H1 (cell line): ENCODE measurements at regions not wholly inside any gene's neighbourhood (a gene's known extent, or its start where the extent isn't known, plus 50 kb on each side); places are given as distances from the start of the nearest gene placed in this dataset.

ENCODE experiments used
- CTCF ChIA-PET: fragments of 300-600 bp; sonication (Branson Sonifier 250); formaldehyde crosslinking; loops from one replicate; lab custom pipeline; 2021; ENCODE audit not compliant: partially characterized antibody; lab: Charles Lee
- POLR2A ChIA-PET: fragments of 300-600 bp; sonication (Branson Sonifier 250); formaldehyde crosslinking; loops from one replicate; lab custom pipeline; 2021; ENCODE audit warnings: inconsistent platforms; ENCODE audit not compliant: partially characterized antibody; lab: Charles Lee
- DNase-seq, 2 experiments: peaks; one replicate each; pipeline versions ENCODE4 v3.0.0 to v3.0.0-alpha.2; 2010 to 2022; ENCODE audit warnings: low spot score in 2 of 2, low read depth in 1 of 2, mixed read lengths in 1 of 2
- FAIRE-seq: peaks from 2 replicates; lab custom pipeline; 2011; peaks lifted over from hg19 to GRCh38; lab: Jason Lieb, UNC
- H2AFZ ChIP-seq: 2 replicates; pipeline ENCODE4 v1.8.1; 2012; ENCODE audit warnings: low read length, inconsistent platforms
- H2AK5ac ChIP-seq: 2 replicates; pipeline ENCODE4 v1.6.1; 2013; ENCODE audit warnings: low read depth, low read length
- H2BK120ac ChIP-seq: replicated peaks from 2 replicates; pipeline ENCODE3; 2013; ENCODE audit warnings: low read depth, low read length, inconsistent platforms
- H2BK12ac ChIP-seq: 2 replicates; pipeline ENCODE4 v1.6.1; 2013; ENCODE audit warnings: low read depth, low read length
- H2BK15ac ChIP-seq: 2 replicates; pipeline ENCODE4 v1.6.1; 2013; ENCODE audit warnings: low read length
- H2BK20ac ChIP-seq: 2 replicates; pipeline ENCODE4 v1.6.1; 2013; ENCODE audit warnings: low read length
- H2BK5ac ChIP-seq: 2 replicates; pipeline ENCODE4 v1.6.1; 2013; ENCODE audit warnings: low read depth, low read length
- H3K14ac ChIP-seq: 2 replicates; pipeline ENCODE4 v1.6.1; 2013; ENCODE audit warnings: inconsistent platforms; ENCODE audit not compliant: insufficient read length
- H3K18ac ChIP-seq: 2 replicates; pipeline ENCODE4 v1.6.1; 2013; ENCODE audit warnings: low read length; ENCODE audit errors: extremely low read depth
- H3K23ac ChIP-seq: 2 replicates; pipeline ENCODE4 v1.6.1; 2013; ENCODE audit warnings: inconsistent platforms; ENCODE audit not compliant: insufficient read length
- H3K23me2 ChIP-seq: 2 replicates; pipeline ENCODE4 v1.6.1; 2013; ENCODE audit warnings: low read depth, low read length
- H3K27ac ChIP-seq: 2 replicates; pipeline ENCODE4 v1.6.1; 2011; ENCODE audit warnings: low read depth, low read length, inconsistent platforms
- H3K27me3 ChIP-seq, 4 experiments: replicated peaks in 1 of 4; 1 replicate in 1 of 4; 2 replicates in 3 of 4; pipeline versions ENCODE4 v1.6.1 to v1.8.1; 2011 to 2013; ENCODE audit warnings: low read length in 3 of 4, mild to moderate bottlenecking in 3 of 4, inconsistent platforms in 2 of 4, mixed read lengths in 2 of 4, moderate library complexity in 1 of 4; ENCODE audit not compliant: control insufficient read depth in 3 of 4, insufficient read depth in 3 of 4; ENCODE audit errors: extremely low read depth in 1 of 4
- H3K36me3 ChIP-seq, 4 experiments: 2 replicates each; pipeline versions ENCODE4 v1.6.1 to v1.8.1; 2011 to 2013; ENCODE audit warnings: mild to moderate bottlenecking in 4 of 4, low read length in 3 of 4, moderate library complexity in 2 of 4, control low read depth in 1 of 4, inconsistent platforms in 1 of 4; ENCODE audit not compliant: insufficient read depth in 4 of 4, control insufficient read depth in 2 of 4
- H3K4ac ChIP-seq: replicated peaks from 2 replicates; pipeline ENCODE3; 2013; ENCODE audit warnings: low read length, low read depth, mixed read lengths, inconsistent platforms; ENCODE audit not compliant: insufficient read length
- H3K4me1 ChIP-seq, 4 experiments: replicated peaks in 1 of 4; 1 replicate in 1 of 4; 2 replicates in 3 of 4; pipeline versions ENCODE4 v1.6.1 to v1.8.1; 2011 to 2013; ENCODE audit warnings: low read length in 3 of 4, inconsistent platforms in 2 of 4, mixed read lengths in 1 of 4; ENCODE audit not compliant: insufficient read depth in 4 of 4, control insufficient read depth in 3 of 4
- H3K4me2 ChIP-seq, 2 experiments: 2 replicates each; pipeline versions ENCODE4 v1.6.1 to v1.8.1; 2011 to 2013; ENCODE audit warnings: low read depth in 2 of 2, low read length in 2 of 2, control low read depth in 1 of 2, inconsistent platforms in 1 of 2, mild to moderate bottlenecking in 1 of 2; ENCODE audit not compliant: insufficient read depth in 1 of 2
- H3K4me3 ChIP-seq, 4 experiments: fragments of 200-600, 300-600 bp in 1 of 4; sonication (generic), shearing (Covaris generic), sonication (Bioruptor Twin) in 1 of 4; 2 replicates each; pipeline versions ENCODE4 v1.5.1 to v1.8.1; 2011 to 2016; ENCODE audit warnings: low read length in 4 of 4, low read depth in 3 of 4, control low read depth in 2 of 4, inconsistent platforms in 2 of 4, mild to moderate bottlenecking in 2 of 4, mixed read lengths in 1 of 4, moderate library complexity in 1 of 4; ENCODE audit not compliant: insufficient read depth in 2 of 4; ENCODE audit errors: extremely low read depth in 1 of 4
- H3K56ac ChIP-seq: replicated peaks from 2 replicates; pipeline ENCODE3; 2013; ENCODE audit warnings: low read depth, mild to moderate bottlenecking, mixed read lengths, low read length, inconsistent platforms; ENCODE audit not compliant: insufficient read length
- H3K79me1 ChIP-seq: 2 replicates; pipeline ENCODE4 v1.6.1; 2013; ENCODE audit warnings: low read depth, low read length, control low read depth
- H3K79me2 ChIP-seq, 2 experiments: 2 replicates each; pipeline versions ENCODE4 v1.6.1 to v1.8.1; 2012 to 2013; ENCODE audit warnings: low read length in 2 of 2, mild to moderate bottlenecking in 2 of 2, inconsistent platforms in 1 of 2; ENCODE audit not compliant: insufficient read depth in 2 of 2, control insufficient read depth in 1 of 2
- H3K9ac ChIP-seq, 4 experiments: replicated peaks in 1 of 4; 1 replicate in 1 of 4; 2 replicates in 3 of 4; pipeline versions ENCODE4 v1.6.1 to v1.8.1; 2011 to 2013; ENCODE audit warnings: low read depth in 3 of 4, low read length in 3 of 4, control low read depth in 2 of 4, mild to moderate bottlenecking in 2 of 4, moderate library complexity in 2 of 4, inconsistent platforms in 1 of 4; ENCODE audit errors: extremely low read depth in 1 of 4
- H3K9me3 ChIP-seq, 2 experiments: 2 replicates each; pipeline versions ENCODE4 v1.6.1 to v1.8.1; 2012 to 2013; ENCODE audit warnings: mild to moderate bottlenecking in 2 of 2, moderate library complexity in 2 of 2, control low read depth in 1 of 2, inconsistent platforms in 1 of 2, low read depth in 1 of 2, low read length in 1 of 2, mixed read lengths in 1 of 2; ENCODE audit not compliant: insufficient read depth in 2 of 2
- H4K20me1 ChIP-seq, 2 experiments: replicated peaks in 1 of 2; 2 replicates each; pipeline versions ENCODE3 to v1.8.1; 2011 to 2013; ENCODE audit warnings: inconsistent platforms in 2 of 2, low read length in 2 of 2, mild to moderate bottlenecking in 1 of 2; ENCODE audit not compliant: insufficient read depth in 2 of 2, control insufficient read depth in 1 of 2
- H4K5ac ChIP-seq: 2 replicates; pipeline ENCODE4 v1.6.1; 2013; ENCODE audit warnings: low read length, low read depth, mixed read lengths, inconsistent platforms; ENCODE audit not compliant: insufficient read length
- H4K8ac ChIP-seq: 2 replicates; pipeline ENCODE4 v1.8.0; 2013; ENCODE audit warnings: mild to moderate bottlenecking, moderate library complexity, low read length, inconsistent platforms; ENCODE audit not compliant: insufficient read depth; ENCODE audit errors: extremely low read depth
- H4K91ac ChIP-seq: replicated peaks from 2 replicates; pipeline ENCODE3; 2013; ENCODE audit warnings: low read length, mixed read lengths, inconsistent platforms; ENCODE audit not compliant: insufficient read length
- ASH2L ChIP-seq: fragments of 200-600, 300-600 bp; sonication (generic); IDR thresholded peaks from one replicate; pipeline ENCODE4 v1.7.1; 2017; ENCODE audit warnings: low read length
- BRCA1 ChIP-seq: IDR thresholded peaks from 2 replicates; pipeline ENCODE4 v1.6.1; 2012; ENCODE audit warnings: low read depth, low read length, improper control_type of control experiment
- E2F6 ChIP-seq: IDR thresholded peaks from 2 replicates; pipeline ENCODE4 v1.6.1; 2012; ENCODE audit warnings: inconsistent platforms
- FOSL1 ChIP-seq: IDR thresholded peaks from 2 replicates; pipeline ENCODE4 v1.6.1; 2011; ENCODE audit warnings: mild to moderate bottlenecking, low read depth, low read length, moderate library complexity; ENCODE audit not compliant: insufficient read depth
- HDAC2 ChIP-seq, 2 experiments: fragments of 300-600 bp in 1 of 2; sonication (generic) in 1 of 2; IDR thresholded peaks; 2 replicates each; pipeline ENCODE4 v1.6.1; 2011 to 2012; ENCODE audit warnings: low read depth in 2 of 2, low read length in 2 of 2, mild to moderate bottlenecking in 2 of 2, moderate library complexity in 2 of 2, borderline replicate concordance in 1 of 2, inconsistent platforms in 1 of 2
- KDM5A ChIP-seq: fragments of 200-600 bp; IDR thresholded peaks from 2 replicates; pipeline ENCODE4 v1.7.1; 2012; ENCODE audit warnings: mild to moderate bottlenecking, low read length, inconsistent platforms, mixed read lengths
- NRF1 ChIP-seq: IDR thresholded peaks from 2 replicates; pipeline ENCODE4 v1.6.1; 2011; ENCODE audit warnings: mild to moderate bottlenecking, low read depth, low read length, improper control_type of control experiment
- POLR2AphosphoS5 ChIP-seq: IDR thresholded peaks from 2 replicates; pipeline ENCODE4 v1.6.1; 2011; ENCODE audit warnings: low read depth, low read length
- RNF2 ChIP-seq: fragments of 200-900, 300-1000 bp; sonication (generic); IDR thresholded peaks from 2 replicates; pipeline ENCODE4 v1.7.1; 2016; ENCODE audit warnings: borderline replicate concordance, low read depth, mild to moderate bottlenecking, antibody characterized with exemption, low read length; ENCODE audit not compliant: poor library complexity, severe bottlenecking; ENCODE audit errors: missing control alignments
- SRF ChIP-seq: IDR thresholded peaks from 2 replicates; pipeline ENCODE4 v1.6.1; 2011; ENCODE audit warnings: mild to moderate bottlenecking, low read depth, low read length, moderate library complexity
- TAF1 ChIP-seq: IDR thresholded peaks from 2 replicates; pipeline ENCODE4 v1.6.1; 2011; ENCODE audit warnings: mild to moderate bottlenecking, low read depth, low read length
- TBP ChIP-seq: IDR thresholded peaks from 2 replicates; pipeline ENCODE4 v1.6.1; 2011; ENCODE audit warnings: low read depth, low read length, improper control_type of control experiment
- ZNF274 ChIP-seq: IDR thresholded peaks from 2 replicates; pipeline ENCODE4 v1.7.0; 2012; ENCODE audit warnings: low read length, borderline replicate concordance; ENCODE audit errors: extremely low read depth
- WGBS, 2 experiments: shearing (Covaris generic) in 1 of 2; methylation state at CpG; one replicate each; pipeline versions ENCODE4 v1.1.6 to v1.1.7; 2013 to 2015; ENCODE audit warnings: low lambda C conversion rate in 2 of 2, mixed read lengths in 2 of 2, inconsistent platforms in 1 of 2, low coverage in 1 of 2, missing lambda C conversion rate in 1 of 2; ENCODE audit not compliant: insufficient replicate concordance in 2 of 2, insufficient coverage in 1 of 2, insufficient read length in 1 of 2; ENCODE audit errors: extremely low coverage in 1 of 2, missing lambda C conversion rate in 1 of 2; 5-methylcytosine and 5-hydroxymethylcytosine counted together

GRCh38 chr9:108479989-108480652 lies 375.7 kb downstream of the ACTL7B start:
- no peaks in the 10 kb centered on the region for H3K27me3 ChIP-seq
- no peaks in the 10 kb centered on the region for H3K79me1 ChIP-seq
- no peak overlapping the region for H2AK5ac ChIP-seq
- ChIA-PET CTCF (interaction anchor here (0.6 to 3.6 kb wide), 4 partner anchors 13 to 482 kb away, joined by 3 to 13 read pairs (median 4); no protein-coding TSS in a partner anchor), POLR2A (no interaction called here)
- DNase-seq (no peak), FAIRE-seq (no peak)
- no peak overlapping the region for H3K23ac ChIP-seq
- no peak overlapping the region for H3K14ac ChIP-seq
- no peak overlapping the region for H3K56ac ChIP-seq
- WGBS, 2 experiments = 90% methylated on average over 3 of the region's 3 CpGs; no CpG with 5 or more reads in 1 of the 2 experiments
- H2BK120ac ChIP-seq = no peak overlapping the region
- H4K8ac ChIP-seq = no peak overlapping the region
- no peak overlapping the region for H4K91ac ChIP-seq
- H4K20me1 ChIP-seq = no peaks in the 10 kb centered on the region
- no peaks in the 10 kb centered on the region for H3K36me3 ChIP-seq
- no peak overlapping the region for H4K5ac ChIP-seq
- no peak overlapping the region for H2BK12ac ChIP-seq
- H3K9ac ChIP-seq = no peak overlapping the region
- H3K4me2 ChIP-seq = no peak overlapping the region
- H3K4me3 ChIP-seq = no peak overlapping the region
- H3K9me3 ChIP-seq = no peaks in the 10 kb centered on the region
- no peak overlapping the region for H3K27ac ChIP-seq
- H2AFZ ChIP-seq = no peak overlapping the region
- H3K4ac ChIP-seq = no peak overlapping the region
- no peaks in the 10 kb centered on the region for H3K4me1 ChIP-seq
- no peaks in the 10 kb centered on the region for H3K23me2 ChIP-seq
- H2BK20ac ChIP-seq = no peak overlapping the region
- H2BK5ac ChIP-seq = no peak overlapping the region
- no peak overlapping the region for H2BK15ac ChIP-seq
- H3K79me2 ChIP-seq = no peaks in the 10 kb centered on the region
- no peak overlapping the region for H3K18ac ChIP-seq
- TF ChIP-seq RNF2 = no peak
- no peak for TF ChIP-seq BRCA1
- TF ChIP-seq TBP = no peak
- no peak for TF ChIP-seq ASH2L
- TF ChIP-seq KDM5A = no peak
- no peak for TF ChIP-seq ZNF274
- TF ChIP-seq FOSL1 = no peak
- no peak for TF ChIP-seq POLR2AphosphoS5
- TF ChIP-seq E2F6 = no peak
- no peak for TF ChIP-seq TAF1
- TF ChIP-seq HDAC2 (IDR thresholded peaks at IDR 0.05; ENCODE audit: borderline replicate concordance in 1 of 2, low read depth in 2 of 2, low read length in 2 of 2) = no peak
- TF ChIP-seq SRF = no peak
- no peak for TF ChIP-seq NRF1
